H1 (cell line): ENCODE measurements at regions not wholly inside any gene's neighbourhood (a gene's known extent, or its start where the extent isn't known, plus 50 kb on each side); places are given as distances from the start of the nearest gene placed in this dataset.

ENCODE experiments used
- ATF2 ChIP-seq: IDR thresholded peaks from 2 replicates; pipeline ENCODE4 v1.6.1; 2012; ENCODE audit warnings: low read length, inconsistent platforms
- CHD7 ChIP-seq: fragments of 300-600 bp; sonication (generic); IDR thresholded peaks from 2 replicates; pipeline ENCODE4 v1.7.1; 2012; ENCODE audit warnings: low read length, moderate library complexity, mild to moderate bottlenecking, inconsistent platforms; ENCODE audit not compliant: insufficient replicate concordance
- HDAC2 ChIP-seq, 2 experiments: fragments of 300-600 bp in 1 of 2; sonication (generic) in 1 of 2; IDR thresholded peaks; 2 replicates each; pipeline ENCODE4 v1.6.1; 2011 to 2012; ENCODE audit warnings: low read depth in 2 of 2, low read length in 2 of 2, mild to moderate bottlenecking in 2 of 2, moderate library complexity in 2 of 2, borderline replicate concordance in 1 of 2, inconsistent platforms in 1 of 2
- KDM5A ChIP-seq: fragments of 200-600 bp; IDR thresholded peaks from 2 replicates; pipeline ENCODE4 v1.7.1; 2012; ENCODE audit warnings: mild to moderate bottlenecking, low read length, inconsistent platforms, mixed read lengths
- SAP30 ChIP-seq: fragments of 300-600 bp; sonication (generic); IDR thresholded peaks from 2 replicates; pipeline ENCODE4 v1.7.1; 2012; ENCODE audit warnings: low read length, moderate library complexity, mild to moderate bottlenecking, inconsistent platforms; ENCODE audit not compliant: insufficient read depth, insufficient replicate concordance
- SIRT6 ChIP-seq: IDR thresholded peaks from one replicate; pipeline ENCODE4 v1.7.1; 2012; ENCODE audit warnings: low read length, inconsistent platforms
- SUZ12 ChIP-seq: fragments of 200-600 bp; sonication (generic); IDR thresholded peaks from 2 replicates; pipeline ENCODE4 v1.6.1; 2012; ENCODE audit warnings: mild to moderate bottlenecking, inconsistent platforms, low read length, moderate library complexity, mixed read lengths
- TCF12 ChIP-seq: IDR thresholded peaks from 2 replicates; pipeline ENCODE4 v1.6.1; 2011; ENCODE audit warnings: low read depth, mild to moderate bottlenecking, low read length

DNA sequence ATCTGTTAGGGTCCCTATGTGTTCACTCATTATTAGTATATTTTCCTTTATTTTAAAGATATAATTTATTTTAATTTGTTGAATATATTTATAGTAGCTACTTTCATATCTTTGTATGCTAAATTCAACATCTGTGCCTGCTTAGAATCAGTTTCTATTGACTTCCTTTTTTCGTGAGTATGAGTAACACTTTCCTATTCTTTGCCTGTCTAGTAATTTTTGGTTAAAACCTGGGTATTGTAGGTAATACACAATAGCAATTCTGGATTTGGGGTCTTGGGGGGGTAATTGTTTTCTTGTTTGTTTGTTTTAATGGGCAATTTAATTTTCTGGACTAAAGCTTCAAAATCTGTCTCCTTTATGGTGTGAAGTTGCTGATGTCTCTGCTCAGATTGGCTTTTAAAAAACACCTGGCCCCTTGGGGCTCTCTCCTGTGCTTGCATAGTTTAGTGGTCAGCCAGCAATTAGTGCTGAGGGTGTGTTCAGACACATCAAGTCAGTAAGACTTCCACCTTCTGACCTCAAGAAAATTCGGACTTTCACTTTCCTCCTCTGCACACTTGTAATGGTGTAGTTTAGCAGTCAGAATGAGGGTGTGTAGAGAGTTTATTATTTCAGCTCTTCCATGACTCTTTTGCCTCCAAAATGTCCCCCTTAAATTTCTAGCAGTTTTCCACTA is 124.4 kb upstream of the MAP1B start (continued):
- no peak for TF ChIP-seq CHD7
- no peak for TF ChIP-seq SUZ12
- TF ChIP-seq SAP30, result no peak
- no peak for TF ChIP-seq TCF12
- TF ChIP-seq ATF2, result no peak
- TF ChIP-seq KDM5A, result no peak
- TF ChIP-seq SIRT6, result no peak
- TF ChIP-seq HDAC2 (IDR thresholded peaks at IDR 0.05; ENCODE audit: borderline replicate concordance in 1 of 2, low read depth in 2 of 2, low read length in 2 of 2), result no peak
